ENCODE measurements at regions not wholly inside any gene's neighbourhood (a gene's known extent, or its start where the extent isn't known, plus 50 kb on each side); places are given as distances from the start of the nearest gene placed in this dataset.

DNA sequence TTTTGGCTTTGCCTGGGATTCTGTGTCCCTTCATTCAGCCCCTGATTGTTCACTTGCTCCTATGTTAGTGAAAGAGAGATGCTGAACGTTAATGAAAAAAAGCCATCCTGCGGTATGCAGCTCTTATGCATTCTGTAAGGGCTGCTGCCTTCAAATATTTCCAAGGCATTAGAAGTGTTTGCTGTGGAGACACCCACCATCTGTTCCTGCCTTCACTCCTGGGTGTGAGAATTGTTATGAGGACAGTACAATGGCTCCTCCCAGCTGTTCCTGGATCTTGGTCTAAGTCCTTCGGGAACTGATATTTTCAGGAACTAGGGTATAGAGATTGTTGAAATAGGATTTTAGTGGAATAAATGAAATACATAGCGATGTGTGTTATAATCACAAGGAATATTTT lies 427.1 kb upstream of the FAM47C start:
- H3K4me3 Mint-ChIP-seq, result no peak overlapping the region
- no peak overlapping the region for H2AFZ ChIP-seq (ENCODE audit: low read length)

More for the DNA sequence above, 427.1 kb upstream of the FAM47C start:
- Mint-ChIP-seq H3K4me1 (peaks cover 0 to 10% of the 10 kb centered on the region in 2 experiments; a peak in 3 of 4 replicates), H3K36me3 (ENCODE audit: insufficient read depth in 1 of 3, low read depth in 3 of 3) (peaks cover 0 to 4% (median 3%) of the 10 kb centered on the region in 3 experiments; a peak in 3 of 7 replicates), H3K27me3 (ENCODE audit: low read depth) (no peaks in the 10 kb centered on the region; the same call in 1 of the 2 replicates), H3K9me3 (peaks cover 54% of the 10 kb centered on the region in 2 experiments), H3K27ac (no peak overlapping the region)
- no peak overlapping the region for H2BK20ac ChIP-seq (ENCODE audit: low read depth, low read length, poor library complexity, severe bottlenecking)
- H3K9me3 ChIP-seq (ENCODE audit: control insufficient read depth, low read depth, low read length), result no peaks in the 10 kb centered on the region
- H3K14ac ChIP-seq (ENCODE audit: insufficient read depth, low read length), result no peak overlapping the region
- no peak overlapping the region for H2BK15ac ChIP-seq (ENCODE audit: low read depth, low read length)
- no peak overlapping the region for H4K91ac ChIP-seq (ENCODE audit: insufficient read length, low read depth, low read length)
- no peak overlapping the region for H2AK5ac ChIP-seq (ENCODE audit: insufficient read length, low read length)
- H3K18ac ChIP-seq (ENCODE audit: insufficient read length, low read depth, low read length), result no peak overlapping the region
- WGBS (ENCODE audit: extremely low coverage, insufficient read length, low lambda C conversion rate), result 100% methylated on average over 1 of the region's 4 CpGs
- TF ChIP-seq, protein P1, sequence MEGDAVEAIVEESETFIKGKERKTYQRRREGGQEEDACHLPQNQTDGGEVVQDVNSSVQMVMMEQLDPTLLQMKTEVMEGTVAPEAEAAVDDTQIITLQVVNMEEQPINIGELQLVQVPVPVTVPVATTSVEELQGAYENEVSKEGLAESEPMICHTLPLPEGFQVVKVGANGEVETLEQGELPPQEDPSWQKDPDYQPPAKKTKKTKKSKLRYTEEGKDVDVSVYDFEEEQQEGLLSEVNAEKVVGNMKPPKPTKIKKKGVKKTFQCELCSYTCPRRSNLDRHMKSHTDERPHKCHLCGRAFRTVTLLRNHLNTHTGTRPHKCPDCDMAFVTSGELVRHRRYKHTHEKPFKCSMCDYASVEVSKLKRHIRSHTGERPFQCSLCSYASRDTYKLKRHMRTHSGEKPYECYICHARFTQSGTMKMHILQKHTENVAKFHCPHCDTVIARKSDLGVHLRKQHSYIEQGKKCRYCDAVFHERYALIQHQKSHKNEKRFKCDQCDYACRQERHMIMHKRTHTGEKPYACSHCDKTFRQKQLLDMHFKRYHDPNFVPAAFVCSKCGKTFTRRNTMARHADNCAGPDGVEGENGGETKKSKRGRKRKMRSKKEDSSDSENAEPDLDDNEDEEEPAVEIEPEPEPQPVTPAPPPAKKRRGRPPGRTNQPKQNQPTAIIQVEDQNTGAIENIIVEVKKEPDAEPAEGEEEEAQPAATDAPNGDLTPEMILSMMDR (conservative IDR thresholded peaks at IDR 0.05), result no peak
- no peaks in the 10 kb centered on the region for H4K20me1 ChIP-seq (ENCODE audit: control insufficient read depth, insufficient read depth, insufficient read length)
- no peaks in the 10 kb centered on the region for H3K79me2 ChIP-seq (ENCODE audit: insufficient read depth, low read length)
- H3K9ac ChIP-seq (ENCODE audit: extremely low read depth, insufficient read length, low read length), result no peak overlapping the region
- H3K56ac ChIP-seq (ENCODE audit: insufficient read length, low read depth, low read length), result no peak overlapping the region
- H3K27ac ChIP-seq (ENCODE audit: insufficient read length, low read depth, low read length), result no peak overlapping the region
- H2BK120ac ChIP-seq (ENCODE audit: low read depth, low read length, poor library complexity, severe bottlenecking), result no peak overlapping the region
- H3K4me1 ChIP-seq (ENCODE audit: insufficient read depth, low read length), result no peaks in the 10 kb centered on the region; the same call in 1 of the 2 replicates
- no peak overlapping the region for H3K4ac ChIP-seq (ENCODE audit: low read depth, low read length)
- H3K23ac ChIP-seq (ENCODE audit: insufficient read length, low read depth, low read length), result no peak overlapping the region
- H3K4me2 ChIP-seq (ENCODE audit: insufficient read depth, insufficient read length, low read length), result no peak overlapping the region
- H3K27me3 ChIP-seq (ENCODE audit: insufficient read depth, low read length), result no peaks in the 10 kb centered on the region
- no peak overlapping the region for H4K5ac ChIP-seq (ENCODE audit: insufficient read length, low read depth, low read length)
- DNase-seq, result no peak
- H3T11ph ChIP-seq (ENCODE audit: low read length), result no peak overlapping the region
- H2BK5ac ChIP-seq (ENCODE audit: insufficient read length, low read length), result no peak overlapping the region
- no peak overlapping the region for H2BK12ac ChIP-seq (ENCODE audit: insufficient read length, low read depth, low read length)
- H3K23me2 ChIP-seq (ENCODE audit: insufficient read length, low read depth, low read length, poor library complexity, severe bottlenecking), result no peaks in the 10 kb centered on the region
- no peak overlapping the region for H4K8ac ChIP-seq (replicated peaks; ENCODE audit: insufficient read length, low read depth, low read length)
- no peaks in the 10 kb centered on the region for H3K79me1 ChIP-seq (ENCODE audit: insufficient read depth, low read depth, low read length, poor library complexity, severe bottlenecking)

All from H9 (cell line).